NCI-H510A (cell line): ENCODE measurements at regions not wholly inside any gene's neighbourhood (a gene's known extent, or its start where the extent isn't known, plus 50 kb on each side); places are given as distances from the start of the nearest gene placed in this dataset.
"Not testable (repeated sequence)": the region's sequence is repeated elsewhere in the genome, so short reads cannot be mapped to it uniquely, and the experiment has no call there.

Experiments
- DNase-seq: peaks from one replicate; lab custom pipeline; 2025; lab: John Stamatoyannopoulos, UW

GRCh38 chr9:117938896-117939295, 234.7 kb downstream of the TLR4 start:
- DNase-seq: no peak

- DNase-seq: not testable (repeated sequence)
These were observed 240.5 kb downstream of the TLR4 start for GRCh38 chr9:117944750-117945149.

- DNase-seq: no peak
These were observed 241.1 kb downstream of the TLR4 start for GRCh38 chr9:117945286-117945685.

GRCh38 chr9:117951127-117951526, 246.9 kb downstream of the TLR4 start:
- DNase-seq: no peak

- DNase-seq: no peak
These were observed 248.4 kb downstream of the TLR4 start for GRCh38 chr9:117952581-117952980.

- DNase-seq: no peak
These were observed 253.1 kb downstream of the TLR4 start for GRCh38 chr9:117957267-117957666.

GRCh38 chr9:117958726-117959125, 254.5 kb downstream of the TLR4 start:
- DNase-seq: no peak

- DNase-seq: no peak
These were observed 259.4 kb downstream of the TLR4 start for GRCh38 chr9:117963493-117964090.

GRCh38 chr9:117970276-117971050, 266.3 kb downstream of the TLR4 start:
- no peak for DNase-seq

GRCh38 chr9:117974108-117974507, 269.9 kb downstream of the TLR4 start:
- no peak for DNase-seq

- DNase-seq: no peak
These were observed 275.7 kb downstream of the TLR4 start for GRCh38 chr9:117979914-117980313.

- no peak for DNase-seq
These were observed 283.7 kb downstream of the TLR4 start for GRCh38 chr9:117987945-117988344.

GRCh38 chr9:117992006-117992405, 287.8 kb downstream of the TLR4 start:
- peak; percentile 27 for DNase-seq

- DNase-seq: no peak
These were observed 296.4 kb downstream of the TLR4 start for GRCh38 chr9:118000581-118000980.

GRCh38 chr9:118003240-118003639, 299.0 kb downstream of the TLR4 start:
- DNase-seq: no peak

- DNase-seq: no peak
These were observed 304.0 kb downstream of the TLR4 start for GRCh38 chr9:118008246-118008645.

- no peak for DNase-seq
These were observed 305.4 kb downstream of the TLR4 start for GRCh38 chr9:118009614-118010013.

- no peak for DNase-seq
These were observed 313.5 kb downstream of the TLR4 start for GRCh38 chr9:118017607-118018122.

GRCh38 chr9:118023644-118024043, 319.4 kb downstream of the TLR4 start:
- DNase-seq: no peak

- no peak for DNase-seq
These were observed 324.0 kb downstream of the TLR4 start for GRCh38 chr9:118028225-118028624.

GRCh38 chr9:118029425-118029824, 325.2 kb downstream of the TLR4 start:
- no peak for DNase-seq

GRCh38 chr9:118034701-118035100, 330.5 kb downstream of the TLR4 start:
- DNase-seq: no peak

- DNase-seq: no peak
These were observed 334.5 kb downstream of the TLR4 start for GRCh38 chr9:118038713-118039112.

- DNase-seq: no peak
These were observed 354.0 kb downstream of the TLR4 start for GRCh38 chr9:118058227-118058626.
